ENCODE measurements at regions not wholly inside any gene's neighbourhood (a gene's known extent, or its start where the extent isn't known, plus 50 kb on each side); places are given as distances from the start of the nearest gene placed in this dataset.

GRCh38 chr10:112000466-112000865, 183.1 kb downstream of the GPAM start:
- no peak for DNase-seq (ENCODE audit: low read depth, low spot score)
- H3K4me3 ChIP-seq (ENCODE audit: low read depth, low read length) = no peak overlapping the region
- TF ChIP-seq, protein P1, sequence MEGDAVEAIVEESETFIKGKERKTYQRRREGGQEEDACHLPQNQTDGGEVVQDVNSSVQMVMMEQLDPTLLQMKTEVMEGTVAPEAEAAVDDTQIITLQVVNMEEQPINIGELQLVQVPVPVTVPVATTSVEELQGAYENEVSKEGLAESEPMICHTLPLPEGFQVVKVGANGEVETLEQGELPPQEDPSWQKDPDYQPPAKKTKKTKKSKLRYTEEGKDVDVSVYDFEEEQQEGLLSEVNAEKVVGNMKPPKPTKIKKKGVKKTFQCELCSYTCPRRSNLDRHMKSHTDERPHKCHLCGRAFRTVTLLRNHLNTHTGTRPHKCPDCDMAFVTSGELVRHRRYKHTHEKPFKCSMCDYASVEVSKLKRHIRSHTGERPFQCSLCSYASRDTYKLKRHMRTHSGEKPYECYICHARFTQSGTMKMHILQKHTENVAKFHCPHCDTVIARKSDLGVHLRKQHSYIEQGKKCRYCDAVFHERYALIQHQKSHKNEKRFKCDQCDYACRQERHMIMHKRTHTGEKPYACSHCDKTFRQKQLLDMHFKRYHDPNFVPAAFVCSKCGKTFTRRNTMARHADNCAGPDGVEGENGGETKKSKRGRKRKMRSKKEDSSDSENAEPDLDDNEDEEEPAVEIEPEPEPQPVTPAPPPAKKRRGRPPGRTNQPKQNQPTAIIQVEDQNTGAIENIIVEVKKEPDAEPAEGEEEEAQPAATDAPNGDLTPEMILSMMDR (IDR thresholded peaks at IDR 0.05; ENCODE audit: insufficient read depth, low read length, missing control alignments) = no peak
- ChIA-PET POLR2A (no interaction called here), CTCF (no interaction called here)

DNA sequence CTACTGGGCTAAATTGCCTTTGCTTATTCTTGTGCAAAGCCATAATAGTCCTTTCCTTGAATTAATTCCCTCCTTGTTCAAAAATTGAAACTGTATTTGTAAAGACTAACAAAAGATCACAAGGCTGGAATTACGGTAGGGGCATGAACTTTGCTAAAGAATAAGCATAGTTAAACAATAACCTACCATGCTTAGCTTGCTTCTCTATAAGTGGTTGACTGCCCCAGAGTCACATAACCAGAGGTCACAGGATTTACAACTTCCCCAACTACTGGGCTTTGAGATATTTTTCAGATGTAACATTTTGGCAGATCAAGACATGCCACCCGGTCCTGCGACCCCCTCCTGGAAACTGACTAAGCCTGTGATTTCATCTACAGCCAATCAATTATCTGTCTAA, 181.4 kb downstream of the GPAM start:
- CTCF ChIA-PET = no interaction called here
- DNase-seq (ENCODE audit: low read depth, low spot score) = no peak
- TF ChIP-seq, protein P1 (IDR thresholded peaks at IDR 0.05; ENCODE audit: insufficient read depth, low read length, missing control alignments) = no peak
- no peak overlapping the region for H3K4me3 ChIP-seq (ENCODE audit: low read depth, low read length)
- POLR2A ChIA-PET = no interaction called here

GRCh38 chr10:112004075-112004474, 179.5 kb downstream of the GPAM start:
- ChIA-PET POLR2A (no interaction called here), CTCF (no interaction called here)
- TF ChIP-seq, protein P1 (IDR thresholded peaks at IDR 0.05; ENCODE audit: insufficient read depth, low read length, missing control alignments) = no peak
- DNase-seq (ENCODE audit: low read depth, low spot score) = no peak
- no peak overlapping the region for H3K4me3 ChIP-seq (ENCODE audit: low read depth, low read length)

- no peak overlapping the region for H3K4me3 ChIP-seq (ENCODE audit: low read depth, low read length)
- TF ChIP-seq, protein P1 (IDR thresholded peaks at IDR 0.05; ENCODE audit: insufficient read depth, low read length, missing control alignments) = no peak
- ChIA-PET POLR2A (no interaction called here), CTCF (interaction anchor here (0.7 kb wide), 1 partner anchor 74 kb away, joined by 3 read pairs; no protein-coding TSS in a partner anchor)
- DNase-seq (ENCODE audit: low read depth, low spot score) = no peak
These were observed 178.5 kb downstream of the GPAM start for GRCh38 chr10:112005044-112005443.

- TF ChIP-seq, protein P1 (IDR thresholded peaks at IDR 0.05; ENCODE audit: insufficient read depth, low read length, missing control alignments) = no peak
- POLR2A ChIA-PET = no interaction called here
- no peak for DNase-seq (ENCODE audit: low read depth, low spot score)
- CTCF ChIA-PET = no interaction called here
- H3K4me3 ChIP-seq (ENCODE audit: low read depth, low read length) = no peak overlapping the region
These were observed 177.2 kb downstream of the GPAM start for GRCh38 chr10:112006407-112006806.

- DNase-seq (ENCODE audit: low read depth, low spot score) = no peak
- TF ChIP-seq, protein P1 (IDR thresholded peaks at IDR 0.05; ENCODE audit: insufficient read depth, low read length, missing control alignments) = no peak
- ChIA-PET POLR2A (no interaction called here), CTCF (no interaction called here)
- H3K4me3 ChIP-seq (ENCODE audit: low read depth, low read length) = no peak overlapping the region
These were observed 176.7 kb downstream of the GPAM start for GRCh38 chr10:112006831-112007230.

Measured in AG04449 (cell line).